Ishikawa (cell line): ENCODE measurements at regions not wholly inside any gene's neighbourhood (a gene's known extent, or its start where the extent isn't known, plus 50 kb on each side); places are given as distances from the start of the nearest gene placed in this dataset.

Source experiments
- CEBPB ChIP-seq: IDR thresholded peaks from 2 replicates; pipeline ENCODE4 v1.6.1; 2012
- CREB1 ChIP-seq: IDR thresholded peaks from 2 replicates; pipeline ENCODE4 v1.6.1; 2012; ENCODE audit warnings: low read depth
- EGR1 ChIP-seq: IDR thresholded peaks from 2 replicates; pipeline ENCODE4 v1.6.1; 2012
- EP300 ChIP-seq: IDR thresholded peaks from 2 replicates; pipeline ENCODE4 v1.6.1; 2012; ENCODE audit warnings: borderline replicate concordance
- FOXM1 ChIP-seq: IDR thresholded peaks from 2 replicates; pipeline ENCODE4 v1.6.1; 2012; ENCODE audit warnings: low read depth, borderline replicate concordance
- MAX ChIP-seq: IDR thresholded peaks from 2 replicates; pipeline ENCODE4 v1.6.1; 2012
- NFIC ChIP-seq: IDR thresholded peaks from 2 replicates; pipeline ENCODE4 v1.6.1; 2012
- RAD21 ChIP-seq: IDR thresholded peaks from 2 replicates; pipeline ENCODE4 v1.6.1; 2012; ENCODE audit warnings: low read depth
- REST ChIP-seq: IDR thresholded peaks from 2 replicates; pipeline ENCODE4 v1.6.1; 2012; ENCODE audit warnings: low read depth, mild to moderate bottlenecking
- TAF1 ChIP-seq: IDR thresholded peaks from 2 replicates; pipeline ENCODE4 v1.6.1; 2012; ENCODE audit warnings: low read depth, mild to moderate bottlenecking
- TCF12 ChIP-seq: IDR thresholded peaks from 2 replicates; pipeline ENCODE4 v1.6.1; 2012; ENCODE audit warnings: low read depth
- TEAD4 ChIP-seq: IDR thresholded peaks from 2 replicates; pipeline ENCODE4 v1.6.1; 2012
- USF1 ChIP-seq: IDR thresholded peaks from 2 replicates; pipeline ENCODE4 v1.6.1; 2012
- YY1 ChIP-seq: IDR thresholded peaks from 2 replicates; pipeline ENCODE4 v1.6.1; 2012; ENCODE audit warnings: low read depth
- ZBTB7A ChIP-seq: IDR thresholded peaks from 2 replicates; pipeline ENCODE4 v1.6.1; 2012; ENCODE audit warnings: low read depth

GRCh38 chr9:87116492-87116891, 169.2 kb upstream of the GAS1 start:
- TF ChIP-seq YY1 (no peak), FOXM1 (no peak), REST (no peak), MAX (no peak), EP300 (no peak), ZBTB7A (no peak), TAF1 (no peak), RAD21 (no peak), CREB1 (no peak), CEBPB (no peak), EGR1 (no peak)

- TF ChIP-seq ZBTB7A (no peak), TCF12 (no peak), MAX (no peak), EGR1 (no peak), CEBPB (no peak)
Observed at GRCh38 chr9:87118594-87118993, 171.3 kb upstream of the GAS1 start.

GRCh38 chr9:87119328-87119881, 172.1 kb upstream of the GAS1 start:
- TF ChIP-seq CEBPB, result no peak
- no peak for TF ChIP-seq YY1
- TF ChIP-seq FOXM1, result no peak
- no peak for TF ChIP-seq REST
- TF ChIP-seq TEAD4, result no peak
- TF ChIP-seq USF1, result no peak
- TF ChIP-seq CREB1, result no peak
- no peak for TF ChIP-seq RAD21
- no peak for TF ChIP-seq EP300

- no peak for TF ChIP-seq CEBPB
- no peak for TF ChIP-seq REST
- TF ChIP-seq TCF12, result no peak
- no peak for TF ChIP-seq EGR1
- no peak for TF ChIP-seq ZBTB7A
- no peak for TF ChIP-seq USF1
- no peak for TF ChIP-seq TAF1
- TF ChIP-seq NFIC, result no peak
- no peak for TF ChIP-seq YY1
- TF ChIP-seq TEAD4, result no peak
- TF ChIP-seq CREB1, result no peak
Observed at GRCh38 chr9:87120610-87121009, 173.3 kb upstream of the GAS1 start.

GRCh38 chr9:87122947-87123685, 175.8 kb upstream of the GAS1 start:
- TF ChIP-seq EGR1 (no peak), USF1 (no peak)
